HCT116 (cell line): ENCODE measurements at regions not wholly inside any gene's neighbourhood (a gene's known extent, or its start where the extent isn't known, plus 50 kb on each side); places are given as distances from the start of the nearest gene placed in this dataset.

ENCODE experiments used
- ATAC-seq: fragments of 200-7000 bp; cut with Tn5 transposase; 2 replicates; pipeline ENCODE4 v1.9.1; 2020; ENCODE audit warnings: mild to moderate bottlenecking, moderate library complexity
- BruUV-seq: library from RNA; stranded (reverse); fragments of 400-500 nt; replicated peaks from 2 replicates; lab custom pipeline; 2021; lab: Mats Ljungman, UMichigan
- CTCF ChIA-PET: fragments of 300-600 bp; sonication (Branson Sonifier 250); formaldehyde crosslinking; loops from one replicate; lab custom pipeline; 2021; ENCODE audit warnings: antibody characterized with exemption; lab: Charles Lee
- POLR2A ChIA-PET: fragments of 300-600, 350-600 bp; sonication (Branson Sonifier 250); formaldehyde crosslinking; loops from one replicate; lab custom pipeline; 2021; ENCODE audit warnings: antibody characterized with exemption; lab: Charles Lee
- RAD21 ChIA-PET, 2 experiments: fragments of 300-600 bp; sonication (Branson Sonifier 250); formaldehyde crosslinking; loops; one replicate each; lab custom pipeline; 2023; ENCODE audit warnings: low total read pairs in 2 of 2; ENCODE audit not compliant: uncharacterized antibody in 2 of 2, unreplicated experiment in 2 of 2, low non-redundant PET in 1 of 2; lab: Charles Lee
- DNase-seq: peaks from one replicate; pipeline ENCODE4 v3.0.0-alpha.2; 2010; ENCODE audit warnings: low read depth, low spot score
- H2AFZ ChIP-seq: fragments of 200-600 bp; shearing (Covaris generic), sonication (generic); 2 replicates; pipeline ENCODE4 v1.6.1; 2017; ENCODE audit warnings: low read depth, mixed run types, mixed read lengths, antibody characterized with exemption, low read length; ENCODE audit not compliant: poor library complexity, severe bottlenecking
- H3K27ac ChIP-seq: 2 replicates; pipeline ENCODE4 v1.5.1; 2012; ENCODE audit warnings: low read depth, low read length
- H3K27me3 ChIP-seq: fragments of 200-600 bp; sonication (generic); 2 replicates; pipeline ENCODE4 v1.6.1; 2016; ENCODE audit warnings: mixed run types, low read length, mixed read lengths; ENCODE audit not compliant: insufficient read depth
- H3K36me3 ChIP-seq, 2 experiments: fragments of 200-500 bp in 1 of 2; fragments of 200-600 bp in 1 of 2; sonication (Bioruptor generic) in 1 of 2; sonication (generic) in 1 of 2; 2 replicates each; pipeline versions ENCODE4 v1.5.1 to v1.6.1; 2014 to 2016; ENCODE audit warnings: low read length in 2 of 2, inconsistent platforms in 1 of 2, mixed read lengths in 1 of 2, mixed run types in 1 of 2; ENCODE audit not compliant: insufficient read depth in 2 of 2, control insufficient read depth in 1 of 2
- H3K4me1 ChIP-seq, 2 experiments: fragments of 200-600 bp in 1 of 2; sonication (generic) in 1 of 2; 2 replicates each; pipeline versions ENCODE4 v1.5.1 to v1.6.1; 2012 to 2017; ENCODE audit warnings: low read length in 2 of 2, inconsistent platforms in 1 of 2, mild to moderate bottlenecking in 1 of 2, mixed read lengths in 1 of 2, mixed run types in 1 of 2, moderate library complexity in 1 of 2; ENCODE audit not compliant: insufficient read depth in 2 of 2, control insufficient read depth in 1 of 2
- H3K4me2 ChIP-seq: fragments of 200-600 bp; sonication (generic); 2 replicates; pipeline ENCODE4 v1.6.1; 2017; ENCODE audit warnings: mixed run types, low read length, mixed read lengths
- H3K4me3 ChIP-seq, 2 experiments: fragments of 200-600 bp in 1 of 2; sonication (generic) in 1 of 2; replicated peaks in 1 of 2; 2 replicates each; pipeline ENCODE4 v1.5.1; 2011 to 2016; ENCODE audit warnings: low read length in 2 of 2, control low read depth in 1 of 2, low read depth in 1 of 2, mild to moderate bottlenecking in 1 of 2, mixed read lengths in 1 of 2, mixed run types in 1 of 2
- H3K79me2 ChIP-seq: fragments of 200-600 bp; sonication (generic); 2 replicates; pipeline ENCODE4 v1.6.1; 2017; ENCODE audit warnings: mild to moderate bottlenecking, mixed run types, low read length, moderate library complexity, mixed read lengths; ENCODE audit not compliant: insufficient read depth
- H3K9ac ChIP-seq: fragments of 200-600 bp; sonication (generic); 2 replicates; pipeline ENCODE4 v1.6.1; 2016; ENCODE audit warnings: low read length, mixed read lengths
- H3K9me2 ChIP-seq: fragments of 200-600 bp; sonication (generic), shearing (Covaris generic); 2 replicates; pipeline ENCODE4 v1.6.1; 2017; ENCODE audit warnings: mixed run types, mild to moderate bottlenecking, moderate library complexity; ENCODE audit not compliant: insufficient read depth
- H3K9me3 ChIP-seq, 2 experiments: fragments of 200-500 bp in 1 of 2; fragments of 200-600 bp in 1 of 2; sonication (Bioruptor generic) in 1 of 2; sonication (generic) in 1 of 2; 2 replicates each; pipeline ENCODE4 v1.6.1; 2014 to 2017; ENCODE audit warnings: low read length in 2 of 2, mixed read lengths in 2 of 2, inconsistent platforms in 1 of 2, low read depth in 1 of 2, mild to moderate bottlenecking in 1 of 2, mixed run types in 1 of 2, moderate library complexity in 1 of 2; ENCODE audit not compliant: control insufficient read depth in 1 of 2, insufficient read depth in 1 of 2
- H4K20me1 ChIP-seq: fragments of 200-600 bp; sonication (generic), shearing (Covaris generic); 2 replicates; pipeline ENCODE4 v1.6.1; 2017; ENCODE audit warnings: mixed run types, mild to moderate bottlenecking, moderate library complexity; ENCODE audit not compliant: insufficient read depth
- ELF1 ChIP-seq: IDR thresholded peaks from 2 replicates; pipeline ENCODE4 v1.6.1; 2012; ENCODE audit warnings: low read depth, borderline replicate concordance
- EZH2phosphoT487 ChIP-seq: fragments of 200-600 bp; IDR thresholded peaks from 2 replicates; pipeline ENCODE4 v1.6.1; 2018; ENCODE audit warnings: antibody characterized with exemption, borderline replicate concordance
- FOSL1 ChIP-seq: IDR thresholded peaks from 2 replicates; pipeline ENCODE4 v1.6.1; 2012; ENCODE audit warnings: low read depth
- JUND ChIP-seq: IDR thresholded peaks from 2 replicates; pipeline ENCODE4 v1.6.1; 2012
- POLR2A ChIP-seq: IDR thresholded peaks from 2 replicates; pipeline ENCODE4 v1.7.0; 2011; ENCODE audit warnings: borderline replicate concordance; ENCODE audit not compliant: insufficient read depth, insufficient read length; ENCODE audit errors: extremely low read depth
- RAD21 ChIP-seq: IDR thresholded peaks from 2 replicates; pipeline ENCODE4 v1.6.1; 2012; ENCODE audit warnings: low read depth, mild to moderate bottlenecking
- SP1 ChIP-seq: IDR thresholded peaks from 2 replicates; pipeline ENCODE4 v1.6.1; 2012; ENCODE audit warnings: low read depth
- SRF ChIP-seq: IDR thresholded peaks from 2 replicates; pipeline ENCODE4 v1.6.1; 2012; ENCODE audit warnings: low read depth
- YY1 ChIP-seq: IDR thresholded peaks from 2 replicates; pipeline ENCODE4 v1.6.1; 2011; ENCODE audit warnings: low read length, low read depth, moderate library complexity, mild to moderate bottlenecking; ENCODE audit not compliant: insufficient replicate concordance; ENCODE audit errors: extremely low read depth
- ZNF274 ChIP-seq: fragments of 200-500 bp; sonication (Bioruptor generic); IDR thresholded peaks from 2 replicates; pipeline ENCODE4 v1.6.1; 2014; ENCODE audit warnings: mild to moderate bottlenecking, low read depth, low read length, inconsistent platforms
- intact Hi-C: fragments of 100-400 bp; cut with micrococcal nuclease; formaldehyde crosslinking; loops from 2 replicates; pipeline ENCODE4 v1.10.0; 2022
- TF ChIP-seq, protein P1 (sequence below): IDR thresholded peaks from 2 replicates; pipeline ENCODE4 v1.6.1; 2012
- TF ChIP-seq, protein P2 (sequence below), 3 experiments: fragments of 200-600 bp in 1 of 3; sonication (generic) in 1 of 3; IDR thresholded peaks in 2 of 3; conservative IDR thresholded peaks in 1 of 3; 2 replicates each; pipeline ENCODE4 v1.5.1; 2012 to 2017; ENCODE audit warnings: low read depth in 2 of 3, low read length in 2 of 3, antibody characterized with exemption in 1 of 3, borderline replicate concordance in 1 of 3, control low read depth in 1 of 3, mild to moderate bottlenecking in 1 of 3, mixed read lengths in 1 of 3, mixed run types in 1 of 3, moderate library complexity in 1 of 3; ENCODE audit not compliant: insufficient read depth in 1 of 3

DNA sequence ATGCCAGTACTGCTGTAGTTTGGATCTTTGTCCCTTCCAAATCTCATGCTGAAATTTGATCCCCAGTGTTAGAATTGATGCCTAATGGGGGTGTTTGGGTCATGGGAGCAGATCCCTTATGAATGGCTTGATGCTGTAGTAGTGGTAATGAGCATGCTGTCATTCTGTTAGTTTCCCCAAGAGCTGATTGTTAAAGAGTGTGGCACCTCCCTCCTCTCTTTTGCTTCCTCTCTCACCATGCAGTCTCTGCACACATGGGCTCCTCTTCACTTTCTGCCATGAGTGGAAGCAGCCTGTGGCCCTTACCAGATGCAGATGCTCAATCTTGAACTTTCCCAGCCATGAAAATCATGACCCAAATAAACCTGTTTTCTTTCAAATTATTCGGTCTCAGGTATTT is 141.3 kb upstream of the DPPA4 start:
- no peak overlapping the region for H3K27ac ChIP-seq
- no peaks in the 10 kb centered on the region for H3K27me3 ChIP-seq
- no peak overlapping the region for H3K4me2 ChIP-seq
- CTCF ChIA-PET, result no interaction called here
- no peaks in the 10 kb centered on the region for H3K79me2 ChIP-seq
- no peaks in the 10 kb centered on the region for H3K36me3 ChIP-seq
- no peaks in the 10 kb centered on the region for H3K9me2 ChIP-seq
- TF ChIP-seq EZH2phosphoT487, result no peak
- TF ChIP-seq RAD21, result no peak
- TF ChIP-seq, protein P1, sequence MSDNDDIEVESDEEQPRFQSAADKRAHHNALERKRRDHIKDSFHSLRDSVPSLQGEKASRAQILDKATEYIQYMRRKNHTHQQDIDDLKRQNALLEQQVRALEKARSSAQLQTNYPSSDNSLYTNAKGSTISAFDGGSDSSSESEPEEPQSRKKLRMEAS, result no peak
- no peak for TF ChIP-seq ZNF274
- no peak for TF ChIP-seq SRF
- TF ChIP-seq, protein P2, sequence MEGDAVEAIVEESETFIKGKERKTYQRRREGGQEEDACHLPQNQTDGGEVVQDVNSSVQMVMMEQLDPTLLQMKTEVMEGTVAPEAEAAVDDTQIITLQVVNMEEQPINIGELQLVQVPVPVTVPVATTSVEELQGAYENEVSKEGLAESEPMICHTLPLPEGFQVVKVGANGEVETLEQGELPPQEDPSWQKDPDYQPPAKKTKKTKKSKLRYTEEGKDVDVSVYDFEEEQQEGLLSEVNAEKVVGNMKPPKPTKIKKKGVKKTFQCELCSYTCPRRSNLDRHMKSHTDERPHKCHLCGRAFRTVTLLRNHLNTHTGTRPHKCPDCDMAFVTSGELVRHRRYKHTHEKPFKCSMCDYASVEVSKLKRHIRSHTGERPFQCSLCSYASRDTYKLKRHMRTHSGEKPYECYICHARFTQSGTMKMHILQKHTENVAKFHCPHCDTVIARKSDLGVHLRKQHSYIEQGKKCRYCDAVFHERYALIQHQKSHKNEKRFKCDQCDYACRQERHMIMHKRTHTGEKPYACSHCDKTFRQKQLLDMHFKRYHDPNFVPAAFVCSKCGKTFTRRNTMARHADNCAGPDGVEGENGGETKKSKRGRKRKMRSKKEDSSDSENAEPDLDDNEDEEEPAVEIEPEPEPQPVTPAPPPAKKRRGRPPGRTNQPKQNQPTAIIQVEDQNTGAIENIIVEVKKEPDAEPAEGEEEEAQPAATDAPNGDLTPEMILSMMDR (IDR thresholded peaks at IDR 0.05 in 2 of 3, conservative IDR thresholded peaks at IDR 0.05 in 1 of 3; ENCODE audit: borderline replicate concordance in 1 of 3, insufficient read depth in 1 of 3, low read depth in 2 of 3, low read length in 2 of 3), result no peak
- TF ChIP-seq YY1, result no peak
- BruUV-seq, result no TSS peak
- H4K20me1 ChIP-seq, result no peaks in the 10 kb centered on the region
- POLR2A ChIA-PET, result no interaction called here
- no peak overlapping the region for H3K9ac ChIP-seq
- H2AFZ ChIP-seq, result no peak overlapping the region
- RAD21 ChIA-PET, result no interaction called here
- no peak for DNase-seq
- ATAC-seq, result no peak
- no peaks in the 10 kb centered on the region for H3K4me1 ChIP-seq
- intact Hi-C loops, result no loop called here
- H3K4me3 ChIP-seq, result no peak overlapping the region
- no peaks in the 10 kb centered on the region for H3K9me3 ChIP-seq

DNA sequence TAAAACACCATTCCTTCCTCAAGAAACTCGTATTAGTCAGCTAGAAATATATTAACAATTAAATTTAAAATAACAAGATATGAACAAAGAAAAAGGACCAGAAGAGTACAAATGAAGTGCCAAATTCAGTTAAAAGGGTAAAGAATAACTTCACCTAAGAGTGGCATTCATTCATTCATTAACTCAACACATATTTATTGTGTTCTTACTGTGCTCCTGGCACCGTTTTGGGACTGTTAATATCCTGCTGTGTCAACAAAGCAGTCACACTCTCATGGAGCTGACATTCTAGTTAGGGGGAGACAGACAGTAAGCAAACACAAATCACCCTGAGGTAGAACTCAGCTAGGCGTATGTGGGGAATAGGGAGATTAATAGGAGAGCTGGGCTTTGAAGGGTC is 123.6 kb upstream of the DPPA4 start:
- no peak for ATAC-seq

More for the DNA sequence above, 123.6 kb upstream of the DPPA4 start:
- H3K9ac ChIP-seq, result no peak overlapping the region
- RAD21 ChIA-PET, result no interaction called here
- BruUV-seq, result no TSS peak
- no peaks in the 10 kb centered on the region for H3K36me3 ChIP-seq
- H3K9me2 ChIP-seq, result no peaks in the 10 kb centered on the region
- no peaks in the 10 kb centered on the region for H3K27me3 ChIP-seq
- H3K4me2 ChIP-seq, result no peak overlapping the region
- H3K9me3 ChIP-seq, result no peaks in the 10 kb centered on the region
- no peak overlapping the region for H3K4me3 ChIP-seq
- H4K20me1 ChIP-seq, result no peaks in the 10 kb centered on the region
- no peaks in the 10 kb centered on the region for H3K79me2 ChIP-seq
- intact Hi-C loops, result no loop called here
- H2AFZ ChIP-seq, result no peak overlapping the region
- H3K27ac ChIP-seq, result no peak overlapping the region
- TF ChIP-seq ELF1 (no peak), SP1 (no peak), JUND (no peak), POLR2A (no peak), RAD21 (no peak), FOSL1 (no peak), ZNF274 (no peak)
- TF ChIP-seq, protein P1, result no peak
- POLR2A ChIA-PET, result no interaction called here
- CTCF ChIA-PET, result no interaction called here
- H3K4me1 ChIP-seq, result no peaks in the 10 kb centered on the region
- DNase-seq, result no peak
